Cardiac fibroblast (primary cell): ENCODE measurements at regions not wholly inside any gene's neighbourhood (a gene's known extent, or its start where the extent isn't known, plus 50 kb on each side); places are given as distances from the start of the nearest gene placed in this dataset.
A peak's percentile ranks its signal among the peaks of the same experiment; 100 is the strongest.

ENCODE experiments used
- DNase-seq, 2 donors: peaks; one replicate each; pipeline versions ENCODE4 v3.0.0 to v3.0.0-alpha.2; 2010; ENCODE audit warnings: low read depth in 2 of 2
- H3K4me3 ChIP-seq, 2 donors: replicated peaks in 1 of 2; 1 replicate in 1 of 2; 2 replicates in 1 of 2; pipeline ENCODE4 v1.5.1; 2011; ENCODE audit warnings: low read depth in 2 of 2, low read length in 2 of 2, mild to moderate bottlenecking in 2 of 2, moderate library complexity in 1 of 2
- TF ChIP-seq, protein P1 (sequence below): IDR thresholded peaks from one replicate; pipeline ENCODE4 v1.5.1; 2011; ENCODE audit warnings: low read depth, mild to moderate bottlenecking, low read length, inconsistent platforms

DNA sequence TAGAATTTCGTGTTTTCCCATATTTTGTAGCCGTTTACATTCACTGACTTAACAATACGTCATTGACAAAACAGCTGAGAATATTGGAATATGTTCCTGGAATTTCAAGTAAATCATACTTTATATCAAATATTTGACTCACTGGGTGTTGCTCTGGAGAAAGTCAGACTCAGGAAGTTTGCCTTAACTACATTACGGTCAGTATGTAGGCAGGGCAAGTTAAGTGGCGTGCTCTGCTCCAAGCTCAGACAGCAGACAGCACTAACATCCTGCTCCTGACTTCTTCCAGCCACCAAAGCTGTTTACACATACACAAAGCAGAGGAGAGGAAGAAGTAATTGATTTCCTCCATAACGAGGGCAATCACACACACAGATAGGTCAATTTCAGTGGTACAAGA, 414.6 kb downstream of the LRRIQ3 start:
- TF ChIP-seq, protein P1, sequence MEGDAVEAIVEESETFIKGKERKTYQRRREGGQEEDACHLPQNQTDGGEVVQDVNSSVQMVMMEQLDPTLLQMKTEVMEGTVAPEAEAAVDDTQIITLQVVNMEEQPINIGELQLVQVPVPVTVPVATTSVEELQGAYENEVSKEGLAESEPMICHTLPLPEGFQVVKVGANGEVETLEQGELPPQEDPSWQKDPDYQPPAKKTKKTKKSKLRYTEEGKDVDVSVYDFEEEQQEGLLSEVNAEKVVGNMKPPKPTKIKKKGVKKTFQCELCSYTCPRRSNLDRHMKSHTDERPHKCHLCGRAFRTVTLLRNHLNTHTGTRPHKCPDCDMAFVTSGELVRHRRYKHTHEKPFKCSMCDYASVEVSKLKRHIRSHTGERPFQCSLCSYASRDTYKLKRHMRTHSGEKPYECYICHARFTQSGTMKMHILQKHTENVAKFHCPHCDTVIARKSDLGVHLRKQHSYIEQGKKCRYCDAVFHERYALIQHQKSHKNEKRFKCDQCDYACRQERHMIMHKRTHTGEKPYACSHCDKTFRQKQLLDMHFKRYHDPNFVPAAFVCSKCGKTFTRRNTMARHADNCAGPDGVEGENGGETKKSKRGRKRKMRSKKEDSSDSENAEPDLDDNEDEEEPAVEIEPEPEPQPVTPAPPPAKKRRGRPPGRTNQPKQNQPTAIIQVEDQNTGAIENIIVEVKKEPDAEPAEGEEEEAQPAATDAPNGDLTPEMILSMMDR = no peak
- DNase-seq = peak in 1 of 2 donors; percentile 3

DNA sequence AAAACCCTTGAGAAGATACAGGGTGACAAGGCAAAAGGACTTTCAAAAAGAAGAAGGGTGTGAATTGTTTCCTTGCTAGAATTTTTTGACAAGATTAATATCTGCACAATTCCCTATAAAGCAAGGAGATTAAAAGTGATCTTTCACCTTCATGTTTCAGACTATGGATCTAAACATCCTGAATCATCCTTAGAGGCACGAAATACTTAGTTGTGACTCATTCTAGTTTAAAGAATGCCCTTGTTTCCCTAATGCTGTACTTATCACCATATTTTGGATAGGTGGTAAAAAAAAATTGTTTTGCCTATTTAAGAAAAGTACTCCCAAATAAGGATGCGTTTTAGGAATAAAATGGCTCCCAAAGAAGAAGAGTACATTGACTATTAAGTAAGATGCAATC, 415.1 kb downstream of the LRRIQ3 start:
- H3K4me3 ChIP-seq = no peak overlapping the region
- peak in 1 of 2 donors; percentile 1 for DNase-seq
- TF ChIP-seq, protein P1 = no peak

More for the DNA sequence above, 414.6 kb downstream of the LRRIQ3 start:
- H3K4me3 ChIP-seq = no peak overlapping the region

DNA sequence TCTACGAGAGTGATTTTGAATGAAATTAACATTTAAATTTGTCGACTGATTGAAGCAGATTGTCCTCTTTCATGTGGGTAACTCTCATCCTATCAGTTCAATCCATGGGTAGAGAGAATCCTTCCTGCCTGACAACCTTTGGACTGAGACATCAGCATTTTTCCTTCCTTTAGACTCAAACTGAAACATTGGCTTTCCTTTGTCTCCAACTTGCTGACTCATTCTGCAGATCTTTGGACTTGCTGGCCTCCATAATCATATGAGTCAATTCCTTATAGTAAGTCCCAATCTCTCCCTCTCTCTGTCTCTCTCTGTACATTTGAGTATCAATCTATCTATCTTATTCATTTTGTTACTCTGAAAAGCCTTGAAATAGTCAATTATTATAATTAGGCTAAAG, 416.7 kb downstream of the LRRIQ3 start:
- DNase-seq = peak in 1 of 2 donors; percentile 1
- TF ChIP-seq, protein P1 = no peak
- no peak overlapping the region for H3K4me3 ChIP-seq

DNA sequence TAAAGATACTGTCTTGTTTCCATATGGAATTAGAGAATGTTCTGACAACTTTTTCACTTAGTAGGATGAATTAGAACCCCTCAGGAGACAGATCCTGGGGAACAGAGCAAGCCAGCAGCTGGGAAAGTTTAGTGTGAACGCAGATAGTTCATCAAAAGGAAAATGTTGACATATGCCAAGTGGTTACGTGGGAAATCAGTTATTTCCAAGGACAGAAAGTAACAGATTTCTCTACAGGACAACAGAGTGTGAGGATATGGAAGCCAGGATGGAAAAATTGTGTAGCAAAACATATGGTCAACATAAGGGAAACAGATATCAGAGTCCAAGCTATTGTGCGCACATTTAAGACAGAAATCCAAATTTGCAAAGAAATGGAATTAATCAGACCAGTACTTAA, 419.5 kb downstream of the LRRIQ3 start:
- no peak overlapping the region for H3K4me3 ChIP-seq
- DNase-seq = no peak
- TF ChIP-seq, protein P1 = no peak

DNA sequence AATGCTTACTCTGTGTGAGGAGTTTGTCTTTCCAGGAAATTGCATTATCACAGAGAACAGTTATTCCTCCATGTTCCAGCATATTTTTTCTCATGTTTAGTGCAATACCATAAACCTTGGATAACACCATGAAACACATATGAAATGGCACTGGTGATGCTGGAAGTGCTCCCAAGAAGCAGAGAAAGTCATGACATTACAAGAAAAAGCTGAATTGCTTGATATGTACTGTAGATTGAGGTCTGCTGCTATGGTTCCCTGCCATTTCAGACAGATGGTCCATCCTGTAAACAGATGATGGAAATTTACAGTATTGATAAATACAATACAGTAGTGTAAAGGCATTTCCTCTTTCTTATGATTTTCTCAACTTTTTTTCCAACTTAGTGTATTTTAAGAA, 422.1 kb downstream of the LRRIQ3 start:
- no peak for DNase-seq
- TF ChIP-seq, protein P1 = no peak
- H3K4me3 ChIP-seq = no peak overlapping the region

DNA sequence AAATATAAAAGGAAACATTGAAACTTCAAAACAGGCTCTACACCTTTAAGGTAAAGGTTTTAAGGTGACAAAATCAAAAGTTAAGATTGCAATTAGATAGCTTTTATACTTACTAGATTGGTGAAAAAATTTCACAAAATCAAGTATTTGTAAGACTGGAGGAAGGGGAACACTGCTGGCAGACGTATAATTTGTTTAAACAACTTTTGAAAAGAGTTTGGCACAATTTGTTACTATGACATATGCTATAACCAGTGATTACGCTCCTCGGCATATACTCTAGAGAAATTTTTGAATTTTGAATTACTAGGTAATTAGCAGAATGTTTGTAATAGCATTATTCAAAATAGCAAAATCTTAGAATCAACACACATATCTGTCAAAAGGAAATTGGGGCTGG, 425.0 kb downstream of the LRRIQ3 start:
- TF ChIP-seq, protein P1 = no peak
- DNase-seq = no peak

DNA sequence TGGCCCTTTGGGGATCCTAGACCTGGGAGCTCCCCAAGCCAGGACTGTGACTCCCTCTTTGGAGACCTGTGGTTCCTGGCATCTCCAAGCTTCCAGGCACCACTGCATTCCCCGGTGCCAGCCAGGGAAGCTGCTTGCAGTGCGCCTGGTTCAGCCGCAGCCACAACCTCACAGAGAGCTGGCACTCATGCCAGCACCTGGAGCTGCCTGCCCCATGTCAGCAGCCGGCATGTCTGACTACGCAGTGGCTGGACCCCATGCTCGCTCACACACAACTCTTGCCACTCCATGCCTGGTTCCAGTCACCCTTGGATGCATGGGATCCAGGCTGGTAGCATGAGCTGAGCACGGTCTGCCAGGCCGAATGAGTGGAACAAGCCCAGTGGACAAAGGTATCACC, 426.6 kb downstream of the LRRIQ3 start:
- no peak for DNase-seq
- TF ChIP-seq, protein P1 = no peak
- no peak overlapping the region for H3K4me3 ChIP-seq

More for the DNA sequence above, 425.0 kb downstream of the LRRIQ3 start:
- no peak overlapping the region for H3K4me3 ChIP-seq
